Osteocyte (in vitro differentiated cells): ENCODE measurements at regions not wholly inside any gene's neighbourhood (a gene's known extent, or its start where the extent isn't known, plus 50 kb on each side); places are given as distances from the start of the nearest gene placed in this dataset.

Source experiments
- DNase-seq: peaks from one replicate; pipeline ENCODE4 v3.0.0; 2021; ENCODE audit warnings: mixed read lengths; ENCODE audit not compliant: unreplicated experiment; ENCODE audit errors: extremely low spot score
- H3K27ac Mint-ChIP-seq: one replicate; pipeline ENCODE4 v1.8.0; 2021; ENCODE audit warnings: mild to moderate bottlenecking, mixed read lengths; ENCODE audit not compliant: unreplicated experiment
- H3K27me3 Mint-ChIP-seq: one replicate; pipeline ENCODE4 v1.8.0; 2021; ENCODE audit warnings: mixed read lengths; ENCODE audit not compliant: unreplicated experiment
- H3K36me3 Mint-ChIP-seq: one replicate; pipeline ENCODE4 v1.8.0; 2021; ENCODE audit warnings: mixed read lengths; ENCODE audit not compliant: unreplicated experiment
- H3K4me1 Mint-ChIP-seq: one replicate; pipeline ENCODE4 v1.8.0; 2021; ENCODE audit warnings: mixed read lengths; ENCODE audit not compliant: unreplicated experiment
- H3K4me3 Mint-ChIP-seq: one replicate; pipeline ENCODE4 v1.8.0; 2021; ENCODE audit warnings: mild to moderate bottlenecking, moderate library complexity, mixed read lengths; ENCODE audit not compliant: unreplicated experiment
- H3K9me3 Mint-ChIP-seq: one replicate; pipeline ENCODE4 v1.8.0; 2021; ENCODE audit warnings: mixed read lengths; ENCODE audit not compliant: unreplicated experiment
- CTCF ChIP-seq: fragments of 200-600 bp; sonication (generic); IDR thresholded peaks from 2 replicates; pipeline ENCODE4 v1.5.0; 2021; ENCODE audit warnings: antibody characterized with exemption, mild to moderate bottlenecking, moderate library complexity

GRCh38 chr4:140237616-140238350, 83.8 kb upstream of the MAML3 start:
- TF ChIP-seq CTCF, result no peak
- H3K4me1 Mint-ChIP-seq, result peaks cover 49% of the 10 kb centered on the region
- peak overlapping the region; percentile 98 for H3K27ac Mint-ChIP-seq

GRCh38 chr4:140236654-140237169, 82.7 kb upstream of the MAML3 start:
- Mint-ChIP-seq H3K27me3 (no peaks in the 10 kb centered on the region), H3K36me3 (no peaks in the 10 kb centered on the region), H3K4me1 (peaks cover 48% of the 10 kb centered on the region), H3K27ac (peak overlapping the region; percentile 98), H3K4me3 (no peak overlapping the region), H3K9me3 (no peaks in the 10 kb centered on the region)
- no peak for TF ChIP-seq CTCF
- DNase-seq, result no peak

More at GRCh38 chr4:140237616-140238350, 83.8 kb upstream of the MAML3 start:
- H3K4me3 Mint-ChIP-seq, result peak overlapping the region; percentile 67
- DNase-seq, result peak; percentile 91
- no peaks in the 10 kb centered on the region for H3K36me3 Mint-ChIP-seq
- H3K27me3 Mint-ChIP-seq, result no peaks in the 10 kb centered on the region
- H3K9me3 Mint-ChIP-seq, result no peaks in the 10 kb centered on the region

- no peak for TF ChIP-seq CTCF
- DNase-seq, result no peak
- Mint-ChIP-seq H3K36me3 (no peaks in the 10 kb centered on the region), H3K4me3 (no peak overlapping the region), H3K27ac (no peak overlapping the region), H3K9me3 (no peaks in the 10 kb centered on the region), H3K4me1 (peaks cover 48% of the 10 kb centered on the region), H3K27me3 (no peaks in the 10 kb centered on the region)
These were observed 80.7 kb upstream of the MAML3 start for GRCh38 chr4:140234697-140235060.

- no peak overlapping the region for H3K4me3 Mint-ChIP-seq
- H3K27ac Mint-ChIP-seq, result peak overlapping the region; percentile 78
- TF ChIP-seq CTCF, result no peak
- no peak for DNase-seq
- H3K36me3 Mint-ChIP-seq, result no peaks in the 10 kb centered on the region
- H3K9me3 Mint-ChIP-seq, result no peaks in the 10 kb centered on the region
- H3K27me3 Mint-ChIP-seq, result no peaks in the 10 kb centered on the region
- peaks cover 46% of the 10 kb centered on the region for H3K4me1 Mint-ChIP-seq
These were observed 80.1 kb upstream of the MAML3 start for GRCh38 chr4:140233791-140234696.

GRCh38 chr4:140229881-140230280, 75.9 kb upstream of the MAML3 start:
- no peaks in the 10 kb centered on the region for H3K27me3 Mint-ChIP-seq
- no peak overlapping the region for H3K4me3 Mint-ChIP-seq
- no peaks in the 10 kb centered on the region for H3K9me3 Mint-ChIP-seq
- peaks cover 15% of the 10 kb centered on the region for H3K4me1 Mint-ChIP-seq
- no peak overlapping the region for H3K27ac Mint-ChIP-seq
- no peaks in the 10 kb centered on the region for H3K36me3 Mint-ChIP-seq
- no peak for TF ChIP-seq CTCF
- DNase-seq, result no peak
